RPMI7951 (cell line): ENCODE measurements at regions not wholly inside any gene's neighbourhood (a gene's known extent, or its start where the extent isn't known, plus 50 kb on each side); places are given as distances from the start of the nearest gene placed in this dataset.

ENCODE experiments used
- DNase-seq: peaks from one replicate; pipeline ENCODE4 v3.0.0-alpha.2; 2012; ENCODE audit warnings: low read depth

DNA sequence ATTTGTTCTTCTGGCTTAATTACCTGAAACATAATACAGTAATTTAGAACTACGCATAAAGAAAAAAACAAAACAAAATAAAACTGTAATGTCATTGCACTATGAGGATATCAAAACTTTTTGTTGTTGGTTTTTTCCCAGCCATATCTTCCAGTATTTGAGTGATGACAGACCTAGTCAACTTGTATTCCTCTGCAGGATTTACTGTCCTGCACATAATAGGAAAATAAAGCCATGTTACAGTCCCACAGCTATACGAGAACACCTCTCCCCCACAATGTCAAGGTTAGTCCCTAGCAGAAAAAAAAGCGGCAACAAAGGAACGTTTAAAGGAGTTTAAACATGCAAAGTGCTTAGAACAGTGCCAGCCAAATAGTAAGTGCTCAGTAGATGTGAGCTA is 55.3 kb upstream of the PRDX6 start:
- no peak for DNase-seq

- DNase-seq, result no peak
Measured at GRCh38 chr1:173422456-173422976, 54.6 kb upstream of the PRDX6 start.

DNA sequence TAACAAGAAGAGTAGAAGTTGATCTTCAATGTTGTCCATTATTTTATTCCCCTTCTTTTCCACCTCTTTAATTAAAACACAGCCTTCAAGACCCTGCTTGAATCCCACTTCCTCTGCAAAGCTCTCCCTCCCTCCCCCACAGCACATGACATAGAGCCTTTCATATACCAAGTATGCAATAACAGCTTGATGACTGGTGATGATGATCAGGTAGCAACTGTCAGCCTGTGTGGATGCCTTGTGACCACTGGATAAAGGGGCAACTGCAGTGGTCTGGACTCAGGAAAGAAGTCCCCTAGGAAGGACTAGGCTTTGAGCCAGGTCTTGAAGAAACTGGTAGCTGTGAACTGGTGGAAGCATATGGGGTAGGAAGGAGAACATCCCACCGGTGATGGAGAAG is 53.8 kb upstream of the PRDX6 start:
- no peak for DNase-seq

DNA sequence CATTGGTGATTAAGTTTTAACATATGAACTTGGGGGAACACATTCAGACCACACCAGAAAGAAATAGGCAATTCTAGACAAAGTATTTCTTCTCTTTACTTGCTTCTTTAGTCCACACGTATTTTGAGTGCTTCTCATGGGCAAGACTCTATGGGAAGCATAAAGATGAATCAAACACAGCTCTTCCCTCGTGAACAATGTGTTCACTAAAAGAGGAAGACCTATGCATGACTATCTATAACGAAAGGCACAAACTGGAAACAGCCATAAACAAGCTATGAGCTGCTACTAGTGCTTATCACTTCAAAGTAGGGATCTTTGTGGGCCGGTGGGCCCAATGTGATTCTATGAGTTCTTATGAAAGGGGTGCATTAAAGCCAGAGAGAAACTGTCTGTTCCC is 53.0 kb upstream of the PRDX6 start:
- DNase-seq, result no peak

- DNase-seq, result no peak
Measured at GRCh38 chr1:173424782-173425407, 52.2 kb upstream of the PRDX6 start.

DNA sequence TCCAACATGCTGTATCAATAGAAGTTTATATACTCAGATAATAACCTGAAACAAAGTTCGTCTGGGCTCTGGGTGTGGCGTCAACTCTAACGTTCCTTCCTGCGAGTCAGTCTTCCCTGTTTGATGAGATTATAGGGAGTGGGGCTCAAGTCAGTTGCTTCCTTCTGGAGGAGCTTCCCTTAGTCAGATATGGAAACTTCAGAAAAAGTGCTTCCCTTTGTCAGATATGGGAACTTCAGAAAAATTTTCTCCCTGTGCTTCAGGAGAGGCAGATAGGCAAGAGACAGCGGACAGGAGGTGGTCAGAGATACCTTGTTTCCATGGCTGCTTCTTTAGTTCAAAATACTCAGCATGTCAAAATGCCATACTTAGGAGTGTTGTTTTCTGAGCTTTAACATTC is 51.1 kb upstream of the PRDX6 start:
- DNase-seq, result no peak

- no peak for DNase-seq
Measured at GRCh38 chr1:173427146-173428054, 49.7 kb upstream of the PRDX6 start.
